Upper lobe of left lung (tissue), 4 donors: ENCODE measurements at regions not wholly inside any gene's neighbourhood (a gene's known extent, or its start where the extent isn't known, plus 50 kb on each side); places are given as distances from the start of the nearest gene placed in this dataset.

Experiments
- EP300 ChIP-seq, 4 donors: sonication (generic); formaldehyde crosslinking; IDR thresholded peaks; one replicate each; pipeline ENCODE4 v1.5.1; 2017; ENCODE audit warnings: antibody characterized with exemption in 4 of 4, control low read depth in 2 of 4
- POLR2A ChIP-seq, 4 donors: fragments of 450-650 bp; IDR thresholded peaks; one replicate each; pipeline ENCODE4 v1.5.1; 2016 to 2017; ENCODE audit warnings: antibody characterized with exemption in 4 of 4, mild to moderate bottlenecking in 2 of 4
- TF ChIP-seq, protein P1 (sequence below), 6 experiments: fragments of 450-650 bp in 4 of 6; fragments of 200-600 bp in 2 of 6; sonication (generic) in 2 of 6; IDR thresholded peaks; one replicate each; pipeline ENCODE4 v1.5.1; 2016 to 2019; ENCODE audit warnings: antibody characterized with exemption in 6 of 6

DNA sequence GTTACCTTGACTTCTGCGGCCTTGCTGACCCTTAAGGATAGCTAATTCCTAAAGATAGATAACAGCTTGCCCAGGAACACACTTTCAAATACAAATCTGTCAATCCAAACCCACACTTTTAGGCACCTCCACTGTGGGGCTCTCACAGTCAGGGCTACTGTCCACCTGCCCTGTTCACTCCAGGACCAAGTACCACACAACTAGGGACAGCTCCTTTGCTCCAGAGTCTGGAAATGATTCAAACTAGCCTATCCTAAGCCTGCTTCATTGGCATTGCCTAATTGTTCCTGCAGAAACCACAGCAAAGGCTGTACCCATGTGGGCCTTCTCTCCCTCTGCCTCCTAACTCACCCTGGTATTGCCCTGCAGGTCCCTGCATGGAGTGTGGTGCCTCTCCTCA, 538.9 kb upstream of the IGFBP3 start:
- TF ChIP-seq EP300 (IDR thresholded peaks at IDR 0.05) (no peak), POLR2A (IDR thresholded peaks at IDR 0.05) (no peak)
- TF ChIP-seq, protein P1, sequence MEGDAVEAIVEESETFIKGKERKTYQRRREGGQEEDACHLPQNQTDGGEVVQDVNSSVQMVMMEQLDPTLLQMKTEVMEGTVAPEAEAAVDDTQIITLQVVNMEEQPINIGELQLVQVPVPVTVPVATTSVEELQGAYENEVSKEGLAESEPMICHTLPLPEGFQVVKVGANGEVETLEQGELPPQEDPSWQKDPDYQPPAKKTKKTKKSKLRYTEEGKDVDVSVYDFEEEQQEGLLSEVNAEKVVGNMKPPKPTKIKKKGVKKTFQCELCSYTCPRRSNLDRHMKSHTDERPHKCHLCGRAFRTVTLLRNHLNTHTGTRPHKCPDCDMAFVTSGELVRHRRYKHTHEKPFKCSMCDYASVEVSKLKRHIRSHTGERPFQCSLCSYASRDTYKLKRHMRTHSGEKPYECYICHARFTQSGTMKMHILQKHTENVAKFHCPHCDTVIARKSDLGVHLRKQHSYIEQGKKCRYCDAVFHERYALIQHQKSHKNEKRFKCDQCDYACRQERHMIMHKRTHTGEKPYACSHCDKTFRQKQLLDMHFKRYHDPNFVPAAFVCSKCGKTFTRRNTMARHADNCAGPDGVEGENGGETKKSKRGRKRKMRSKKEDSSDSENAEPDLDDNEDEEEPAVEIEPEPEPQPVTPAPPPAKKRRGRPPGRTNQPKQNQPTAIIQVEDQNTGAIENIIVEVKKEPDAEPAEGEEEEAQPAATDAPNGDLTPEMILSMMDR (IDR thresholded peaks at IDR 0.05): no peak
